GM12873 (cell line): ENCODE measurements at regions not wholly inside any gene's neighbourhood (a gene's known extent, or its start where the extent isn't known, plus 50 kb on each side); places are given as distances from the start of the nearest gene placed in this dataset.

Source experiments
- CTCF ChIP-seq: IDR thresholded peaks from 2 replicates; pipeline ENCODE4 v1.5.1; 2012; ENCODE audit warnings: low read depth, mild to moderate bottlenecking, moderate library complexity, low read length, control low read depth; ENCODE audit not compliant: insufficient read depth; ENCODE audit errors: missing control alignments

GRCh38 chr10:52452600-52453493, 138.8 kb downstream of the DKK1 start:
- no peak for TF ChIP-seq CTCF

GRCh38 chr10:52453501-52453900, 139.4 kb downstream of the DKK1 start:
- TF ChIP-seq CTCF, result no peak

GRCh38 chr10:52454491-52454890, 140.4 kb downstream of the DKK1 start:
- TF ChIP-seq CTCF, result no peak

GRCh38 chr10:52455098-52455497, 141.0 kb downstream of the DKK1 start:
- no peak for TF ChIP-seq CTCF

- TF ChIP-seq CTCF, result no peak
These were observed 145.0 kb downstream of the DKK1 start for GRCh38 chr10:52459097-52459496.

- TF ChIP-seq CTCF, result no peak
These were observed 149.7 kb downstream of the DKK1 start for GRCh38 chr10:52463826-52464225.

GRCh38 chr10:52464368-52465124, 150.5 kb downstream of the DKK1 start:
- TF ChIP-seq CTCF, result no peak
